HepG2 (cell line): ENCODE measurements at regions not wholly inside any gene's neighbourhood (a gene's known extent, or its start where the extent isn't known, plus 50 kb on each side); places are given as distances from the start of the nearest gene placed in this dataset.

Experiments used
- KLF9 ChIP-seq: IDR thresholded peaks from 2 replicates; pipeline ENCODE4 v1.6.1; 2016; ENCODE audit warnings: low read depth
- ZNF460 ChIP-seq: sonication (generic); formaldehyde crosslinking; IDR thresholded peaks from 2 replicates; pipeline ENCODE4 v1.5.1; 2020; ENCODE audit warnings: missing genetic modification reagents, mild to moderate bottlenecking, borderline replicate concordance
- TF ChIP-seq, protein P1 (sequence below): sonication (generic); formaldehyde crosslinking; IDR thresholded peaks from 2 replicates; pipeline ENCODE4 v1.8.0; 2022; ENCODE audit warnings: mild to moderate bottlenecking, missing genetic modification reagents; ENCODE audit not compliant: insufficient replicate concordance
- TF ChIP-seq, protein P2 (sequence below): IDR thresholded peaks from 2 replicates; pipeline ENCODE4 v1.6.1; 2016; ENCODE audit warnings: low read depth
- TF ChIP-seq, protein P3 (sequence below): sonication (generic); formaldehyde crosslinking; IDR thresholded peaks from 2 replicates; pipeline ENCODE4 v1.5.0; 2020; ENCODE audit warnings: mild to moderate bottlenecking, missing genetic modification reagents, borderline replicate concordance

DNA sequence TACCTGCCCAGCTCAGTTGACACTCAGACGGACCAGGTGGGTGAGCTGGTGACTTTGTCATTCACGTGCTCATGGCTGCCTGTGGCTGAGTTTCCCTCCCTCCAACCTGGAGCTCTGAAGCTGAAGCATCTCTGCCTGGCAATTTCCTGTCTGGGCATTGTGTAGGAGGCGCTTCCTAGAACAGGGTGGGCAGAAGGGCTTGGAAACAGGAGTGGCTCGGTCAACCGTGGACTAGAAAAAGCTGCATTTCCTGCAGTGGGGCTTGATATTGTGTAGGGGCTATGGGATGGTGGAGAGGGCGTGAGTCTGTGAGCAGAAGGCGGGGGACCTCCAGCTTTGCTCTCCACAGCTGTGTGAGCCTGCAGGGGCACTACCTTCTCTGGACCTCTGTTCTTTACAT is 278.3 kb downstream of the TEX29 start (continued):
- TF ChIP-seq, protein P1, sequence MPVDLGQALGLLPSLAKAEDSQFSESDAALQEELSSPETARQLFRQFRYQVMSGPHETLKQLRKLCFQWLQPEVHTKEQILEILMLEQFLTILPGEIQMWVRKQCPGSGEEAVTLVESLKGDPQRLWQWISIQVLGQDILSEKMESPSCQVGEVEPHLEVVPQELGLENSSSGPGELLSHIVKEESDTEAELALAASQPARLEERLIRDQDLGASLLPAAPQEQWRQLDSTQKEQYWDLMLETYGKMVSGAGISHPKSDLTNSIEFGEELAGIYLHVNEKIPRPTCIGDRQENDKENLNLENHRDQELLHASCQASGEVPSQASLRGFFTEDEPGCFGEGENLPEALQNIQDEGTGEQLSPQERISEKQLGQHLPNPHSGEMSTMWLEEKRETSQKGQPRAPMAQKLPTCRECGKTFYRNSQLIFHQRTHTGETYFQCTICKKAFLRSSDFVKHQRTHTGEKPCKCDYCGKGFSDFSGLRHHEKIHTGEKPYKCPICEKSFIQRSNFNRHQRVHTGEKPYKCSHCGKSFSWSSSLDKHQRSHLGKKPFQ (CRISPR knock-in tag), result no peak
- TF ChIP-seq, protein P2, sequence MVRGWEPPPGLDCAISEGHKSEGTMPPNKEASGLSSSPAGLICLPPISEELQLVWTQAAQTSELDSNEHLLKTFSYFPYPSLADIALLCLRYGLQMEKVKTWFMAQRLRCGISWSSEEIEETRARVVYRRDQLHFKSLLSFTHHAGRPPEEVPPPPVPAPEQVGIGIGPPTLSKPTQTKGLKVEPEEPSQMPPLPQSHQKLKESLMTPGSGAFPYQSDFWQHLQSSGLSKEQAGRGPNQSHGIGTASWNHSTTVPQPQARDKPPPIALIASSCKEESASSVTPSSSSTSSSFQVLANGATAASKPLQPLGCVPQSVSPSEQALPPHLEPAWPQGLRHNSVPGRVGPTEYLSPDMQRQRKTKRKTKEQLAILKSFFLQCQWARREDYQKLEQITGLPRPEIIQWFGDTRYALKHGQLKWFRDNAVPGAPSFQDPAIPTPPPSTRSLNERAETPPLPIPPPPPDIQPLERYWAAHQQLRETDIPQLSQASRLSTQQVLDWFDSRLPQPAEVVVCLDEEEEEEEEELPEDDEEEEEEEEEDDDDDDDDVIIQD (CRISPR knock-in tag), result no peak
- TF ChIP-seq ZNF460 (CRISPR knock-in tag) (no peak), KLF9 (CRISPR knock-in tag) (no peak)
- TF ChIP-seq, protein P3, sequence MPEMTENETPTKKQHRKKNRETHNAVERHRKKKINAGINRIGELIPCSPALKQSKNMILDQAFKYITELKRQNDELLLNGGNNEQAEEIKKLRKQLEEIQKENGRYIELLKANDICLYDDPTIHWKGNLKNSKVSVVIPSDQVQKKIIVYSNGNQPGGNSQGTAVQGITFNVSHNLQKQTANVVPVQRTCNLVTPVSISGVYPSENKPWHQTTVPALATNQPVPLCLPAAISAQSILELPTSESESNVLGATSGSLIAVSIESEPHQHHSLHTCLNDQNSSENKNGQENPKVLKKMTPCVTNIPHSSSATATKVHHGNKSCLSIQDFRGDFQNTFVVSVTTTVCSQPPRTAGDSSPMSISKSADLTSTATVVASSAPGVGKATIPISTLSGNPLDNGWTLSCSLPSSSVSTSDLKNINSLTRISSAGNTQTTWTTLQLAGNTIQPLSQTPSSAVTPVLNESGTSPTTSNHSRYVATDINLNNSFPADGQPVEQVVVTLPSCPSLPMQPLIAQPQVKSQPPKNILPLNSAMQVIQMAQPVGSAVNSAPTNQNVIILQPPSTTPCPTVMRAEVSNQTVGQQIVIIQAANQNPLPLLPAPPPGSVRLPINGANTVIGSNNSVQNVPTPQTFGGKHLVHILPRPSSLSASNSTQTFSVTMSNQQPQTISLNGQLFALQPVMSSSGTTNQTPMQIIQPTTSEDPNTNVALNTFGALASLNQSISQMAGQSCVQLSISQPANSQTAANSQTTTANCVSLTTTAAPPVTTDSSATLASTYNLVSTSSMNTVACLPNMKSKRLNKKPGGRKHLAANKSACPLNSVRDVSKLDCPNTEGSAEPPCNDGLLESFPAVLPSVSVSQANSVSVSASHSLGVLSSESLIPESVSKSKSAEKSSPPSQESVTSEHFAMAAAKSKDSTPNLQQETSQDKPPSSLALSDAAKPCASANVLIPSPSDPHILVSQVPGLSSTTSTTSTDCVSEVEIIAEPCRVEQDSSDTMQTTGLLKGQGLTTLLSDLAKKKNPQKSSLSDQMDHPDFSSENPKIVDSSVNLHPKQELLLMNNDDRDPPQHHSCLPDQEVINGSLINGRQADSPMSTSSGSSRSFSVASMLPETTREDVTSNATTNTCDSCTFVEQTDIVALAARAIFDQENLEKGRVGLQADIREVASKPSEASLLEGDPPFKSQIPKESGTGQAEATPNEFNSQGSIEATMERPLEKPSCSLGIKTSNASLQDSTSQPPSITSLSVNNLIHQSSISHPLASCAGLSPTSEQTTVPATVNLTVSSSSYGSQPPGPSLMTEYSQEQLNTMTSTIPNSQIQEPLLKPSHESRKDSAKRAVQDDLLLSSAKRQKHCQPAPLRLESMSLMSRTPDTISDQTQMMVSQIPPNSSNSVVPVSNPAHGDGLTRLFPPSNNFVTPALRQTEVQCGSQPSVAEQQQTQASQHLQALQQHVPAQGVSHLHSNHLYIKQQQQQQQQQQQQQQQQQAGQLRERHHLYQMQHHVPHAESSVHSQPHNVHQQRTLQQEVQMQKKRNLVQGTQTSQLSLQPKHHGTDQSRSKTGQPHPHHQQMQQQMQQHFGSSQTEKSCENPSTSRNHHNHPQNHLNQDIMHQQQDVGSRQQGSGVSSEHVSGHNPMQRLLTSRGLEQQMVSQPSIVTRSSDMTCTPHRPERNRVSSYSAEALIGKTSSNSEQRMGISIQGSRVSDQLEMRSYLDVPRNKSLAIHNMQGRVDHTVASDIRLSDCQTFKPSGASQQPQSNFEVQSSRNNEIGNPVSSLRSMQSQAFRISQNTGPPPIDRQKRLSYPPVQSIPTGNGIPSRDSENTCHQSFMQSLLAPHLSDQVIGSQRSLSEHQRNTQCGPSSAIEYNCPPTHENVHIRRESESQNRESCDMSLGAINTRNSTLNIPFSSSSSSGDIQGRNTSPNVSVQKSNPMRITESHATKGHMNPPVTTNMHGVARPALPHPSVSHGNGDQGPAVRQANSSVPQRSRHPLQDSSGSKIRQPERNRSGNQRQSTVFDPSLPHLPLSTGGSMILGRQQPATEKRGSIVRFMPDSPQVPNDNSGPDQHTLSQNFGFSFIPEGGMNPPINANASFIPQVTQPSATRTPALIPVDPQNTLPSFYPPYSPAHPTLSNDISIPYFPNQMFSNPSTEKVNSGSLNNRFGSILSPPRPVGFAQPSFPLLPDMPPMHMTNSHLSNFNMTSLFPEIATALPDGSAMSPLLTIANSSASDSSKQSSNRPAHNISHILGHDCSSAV (CRISPR knock-in tag), result no peak
